SW480 (cell line): ENCODE measurements at regions not wholly inside any gene's neighbourhood (a gene's known extent, or its start where the extent isn't known, plus 50 kb on each side); places are given as distances from the start of the nearest gene placed in this dataset.
A peak's percentile ranks its signal among the peaks of the same experiment; 100 is the strongest.

ENCODE experiments used
- DNase-seq: peaks from one replicate; pipeline ENCODE4 v3.0.0-alpha.2; 2016; ENCODE audit warnings: low spot score

GRCh38 chr3:28903171-28903601 lies 377.7 kb upstream of the RBMS3 start:
- DNase-seq = no peak

- no peak for DNase-seq
These were observed 375.1 kb upstream of the RBMS3 start for GRCh38 chr3:28905798-28906197.

GRCh38 chr3:28906561-28907310 lies 374.1 kb upstream of the RBMS3 start:
- DNase-seq = peak; percentile 31

- DNase-seq = no peak
These were observed 373.3 kb upstream of the RBMS3 start for GRCh38 chr3:28907616-28908015.

GRCh38 chr3:28912120-28912885 lies 368.6 kb upstream of the RBMS3 start:
- no peak for DNase-seq

- no peak for DNase-seq
These were observed 364.9 kb upstream of the RBMS3 start for GRCh38 chr3:28915741-28916500.

GRCh38 chr3:28916713-28917499 lies 364.0 kb upstream of the RBMS3 start:
- no peak for DNase-seq

- no peak for DNase-seq
These were observed 362.9 kb upstream of the RBMS3 start for GRCh38 chr3:28917895-28918475.

GRCh38 chr3:28922376-28922775 lies 358.5 kb upstream of the RBMS3 start:
- DNase-seq = no peak

- DNase-seq = no peak
These were observed 356.9 kb upstream of the RBMS3 start for GRCh38 chr3:28923994-28924393.

- no peak for DNase-seq
These were observed 356.0 kb upstream of the RBMS3 start for GRCh38 chr3:28924744-28925360.

- DNase-seq = no peak
These were observed 347.5 kb upstream of the RBMS3 start for GRCh38 chr3:28933337-28933736.

GRCh38 chr3:28934126-28934813 lies 346.6 kb upstream of the RBMS3 start:
- no peak for DNase-seq

GRCh38 chr3:28935146-28935545 lies 345.7 kb upstream of the RBMS3 start:
- no peak for DNase-seq

- no peak for DNase-seq
These were observed 344.7 kb upstream of the RBMS3 start for GRCh38 chr3:28936154-28936553.

GRCh38 chr3:28940530-28940929 lies 340.3 kb upstream of the RBMS3 start:
- no peak for DNase-seq

- DNase-seq = no peak
These were observed 339.9 kb upstream of the RBMS3 start for GRCh38 chr3:28940994-28941393.

- DNase-seq = no peak
These were observed 333.8 kb upstream of the RBMS3 start for GRCh38 chr3:28947061-28947460.

- DNase-seq = no peak
These were observed 333.1 kb upstream of the RBMS3 start for GRCh38 chr3:28947751-28948150.

- no peak for DNase-seq
These were observed 332.2 kb upstream of the RBMS3 start for GRCh38 chr3:28948685-28949084.
